ENCODE measurements at regions not wholly inside any gene's neighbourhood (a gene's known extent, or its start where the extent isn't known, plus 50 kb on each side); places are given as distances from the start of the nearest gene placed in this dataset.

- no peak overlapping the region for H3K4me3 ChIP-seq (replicated peaks in 1 of 3; ENCODE audit: insufficient read depth in 1 of 3, low read depth in 2 of 3, low read length in 3 of 3)
- DNase-seq (ENCODE audit: low spot score): no peak
- no peak for TF ChIP-seq CSRNP1 (CRISPR knock-in tag; IDR thresholded peaks at IDR 0.05)
- TF ChIP-seq ESRRA (CRISPR knock-in tag; IDR thresholded peaks at IDR 0.05; ENCODE audit: low read depth): no peak
- no peak for TF ChIP-seq HDAC6 (IDR thresholded peaks at IDR 0.05; ENCODE audit: low read depth, low read length)
- no peak for TF ChIP-seq ZNF713 (CRISPR knock-in tag; IDR thresholded peaks at IDR 0.05)
- no peak for TF ChIP-seq ZNF484 (CRISPR knock-in tag; IDR thresholded peaks at IDR 0.05; ENCODE audit: borderline replicate concordance, low read depth)
- no peak for TF ChIP-seq NBN (conservative IDR thresholded peaks at IDR 0.05)
- TF ChIP-seq RORA (CRISPR knock-in tag; IDR thresholded peaks at IDR 0.05): no peak
- no peak for TF ChIP-seq ZBTB3 (CRISPR knock-in tag; IDR thresholded peaks at IDR 0.05; ENCODE audit: borderline replicate concordance, low read depth)
- TF ChIP-seq NCOA1 (CRISPR knock-in tag; IDR thresholded peaks at IDR 0.05): no peak
- no peak for TF ChIP-seq CAMTA2 (CRISPR knock-in tag; IDR thresholded peaks at IDR 0.05; ENCODE audit: borderline replicate concordance)
- no peak overlapping the region for H3K27ac ChIP-seq (ENCODE audit: extremely low read length, insufficient read depth, low read length)
- no peaks in the 10 kb centered on the region for H3K27me3 ChIP-seq (ENCODE audit: control insufficient read depth in 1 of 2, insufficient read depth in 2 of 2, low read length in 2 of 2)
- in situ Hi-C loops (cut with HindIII; ENCODE audit: extremely low pct_ligation_motif_present, low pct_unique_long_range_greater_than_20kb): no loop called here
- BruUV-seq (replicated peaks): no TSS peak
- ChIA-PET POLR2A (no interaction called here), CTCF (ENCODE audit: low intra/inter-chr PET ratio, low total read pairs) (no interaction called here)
- intact Hi-C loops (cut with micrococcal nuclease; ENCODE audit: unreplicated experiment): no loop called here
- no peaks in the 10 kb centered on the region for H3K9me3 ChIP-seq (ENCODE audit: low read length)
- H3K79me2 ChIP-seq (ENCODE audit: insufficient read depth, low read length): no peaks in the 10 kb centered on the region
- H3K36me3 ChIP-seq (replicated peaks in 1 of 2; ENCODE audit: control insufficient read depth in 1 of 2, insufficient read depth in 2 of 2, low read length in 2 of 2): no peaks in the 10 kb centered on the region
- no peak overlapping the region for H2AFZ ChIP-seq (ENCODE audit: low read length)
- no peak overlapping the region for H3K9ac ChIP-seq (ENCODE audit: insufficient read depth, low read depth, low read length)
- ATAC-seq: no peak
- no peaks in the 10 kb centered on the region for H3K4me1 ChIP-seq (ENCODE audit: insufficient read depth, low read length)
- no peak for FAIRE-seq
- H4K20me1 ChIP-seq (ENCODE audit: insufficient read depth, low read length): no peaks in the 10 kb centered on the region
- H3K4me2 ChIP-seq (ENCODE audit: low read depth, low read length): no peak overlapping the region
These were observed 667.9 kb upstream of the SLITRK5 start for GRCh38 chr13:87003265-87003664.

Measured in HepG2 (cell line).